ENCODE measurements at regions not wholly inside any gene's neighbourhood (a gene's known extent, or its start where the extent isn't known, plus 50 kb on each side); places are given as distances from the start of the nearest gene placed in this dataset.

GRCh38 chr12:87807086-87807485, 222.1 kb downstream of the C12orf50 start:
- POLR2A ChIA-PET: no interaction called here
- intact Hi-C loops (cut with micrococcal nuclease): no loop called here
- TF ChIP-seq, protein P1, sequence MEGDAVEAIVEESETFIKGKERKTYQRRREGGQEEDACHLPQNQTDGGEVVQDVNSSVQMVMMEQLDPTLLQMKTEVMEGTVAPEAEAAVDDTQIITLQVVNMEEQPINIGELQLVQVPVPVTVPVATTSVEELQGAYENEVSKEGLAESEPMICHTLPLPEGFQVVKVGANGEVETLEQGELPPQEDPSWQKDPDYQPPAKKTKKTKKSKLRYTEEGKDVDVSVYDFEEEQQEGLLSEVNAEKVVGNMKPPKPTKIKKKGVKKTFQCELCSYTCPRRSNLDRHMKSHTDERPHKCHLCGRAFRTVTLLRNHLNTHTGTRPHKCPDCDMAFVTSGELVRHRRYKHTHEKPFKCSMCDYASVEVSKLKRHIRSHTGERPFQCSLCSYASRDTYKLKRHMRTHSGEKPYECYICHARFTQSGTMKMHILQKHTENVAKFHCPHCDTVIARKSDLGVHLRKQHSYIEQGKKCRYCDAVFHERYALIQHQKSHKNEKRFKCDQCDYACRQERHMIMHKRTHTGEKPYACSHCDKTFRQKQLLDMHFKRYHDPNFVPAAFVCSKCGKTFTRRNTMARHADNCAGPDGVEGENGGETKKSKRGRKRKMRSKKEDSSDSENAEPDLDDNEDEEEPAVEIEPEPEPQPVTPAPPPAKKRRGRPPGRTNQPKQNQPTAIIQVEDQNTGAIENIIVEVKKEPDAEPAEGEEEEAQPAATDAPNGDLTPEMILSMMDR (IDR thresholded peaks at IDR 0.05): no peak

GRCh38 chr12:87806310-87806709, 222.9 kb downstream of the C12orf50 start:
- CTCF ChIA-PET: interaction anchor here (1.5 kb wide), 1 partner anchor 42 kb away, joined by 3 read pairs; no protein-coding TSS in a partner anchor
- Mint-ChIP-seq H3K4me1 (ENCODE audit: low read depth) (no peaks in the 10 kb centered on the region), H3K27ac (no peak overlapping the region), H3K36me3 (ENCODE audit: low read depth) (no peaks in the 10 kb centered on the region), H3K9me3 (no peaks in the 10 kb centered on the region), H3K4me3 (no peak overlapping the region), H3K27me3 (no peaks in the 10 kb centered on the region)
- DNase-seq (no peak), ATAC-seq (no peak)
- intact Hi-C loops (cut with micrococcal nuclease): no loop called here
- TF ChIP-seq, protein P1 (IDR thresholded peaks at IDR 0.05): no peak
- POLR2A ChIA-PET: no interaction called here

More at GRCh38 chr12:87807086-87807485, 222.1 kb downstream of the C12orf50 start:
- no peak overlapping the region for H3K4me3 Mint-ChIP-seq
- no peaks in the 10 kb centered on the region for H3K9me3 Mint-ChIP-seq
- H3K27ac Mint-ChIP-seq: no peak overlapping the region
- DNase-seq (no peak), ATAC-seq (no peak)
- CTCF ChIA-PET: interaction anchor here (1.5 kb wide), 1 partner anchor 41 kb away, joined by 3 read pairs; no protein-coding TSS in a partner anchor
- no peaks in the 10 kb centered on the region for H3K4me1 Mint-ChIP-seq (ENCODE audit: low read depth)
- no peaks in the 10 kb centered on the region for H3K27me3 Mint-ChIP-seq
- H3K36me3 Mint-ChIP-seq (ENCODE audit: low read depth): no peaks in the 10 kb centered on the region

DNA sequence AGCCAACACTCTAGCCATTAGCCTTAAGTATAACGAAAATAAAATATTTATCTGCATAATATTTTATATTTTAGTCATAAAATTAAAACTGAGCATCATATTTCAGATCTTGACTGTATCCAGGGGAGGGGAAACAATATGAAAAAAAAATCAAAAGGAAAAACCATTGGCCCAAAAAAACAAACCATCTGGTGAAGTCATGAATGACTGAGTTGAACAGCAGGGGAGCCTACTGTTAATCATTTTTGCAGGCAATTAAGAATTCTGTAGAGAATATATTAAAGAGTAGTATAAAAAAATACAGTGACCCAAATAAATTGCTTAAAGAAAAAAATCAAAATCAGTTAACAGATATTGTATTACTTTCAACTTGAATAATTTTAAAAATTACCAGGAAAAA, 224.8 kb downstream of the C12orf50 start:
- Mint-ChIP-seq H3K27me3 (no peaks in the 10 kb centered on the region), H3K27ac (no peak overlapping the region), H3K36me3 (ENCODE audit: low read depth) (no peaks in the 10 kb centered on the region), H3K4me3 (no peak overlapping the region), H3K4me1 (ENCODE audit: low read depth) (no peaks in the 10 kb centered on the region), H3K9me3 (no peaks in the 10 kb centered on the region)
- ChIA-PET POLR2A (no interaction called here), CTCF (no interaction called here)
- intact Hi-C loops (cut with micrococcal nuclease): no loop called here
- ATAC-seq (no peak), DNase-seq (no peak)
- TF ChIP-seq, protein P1 (IDR thresholded peaks at IDR 0.05): no peak

DNA sequence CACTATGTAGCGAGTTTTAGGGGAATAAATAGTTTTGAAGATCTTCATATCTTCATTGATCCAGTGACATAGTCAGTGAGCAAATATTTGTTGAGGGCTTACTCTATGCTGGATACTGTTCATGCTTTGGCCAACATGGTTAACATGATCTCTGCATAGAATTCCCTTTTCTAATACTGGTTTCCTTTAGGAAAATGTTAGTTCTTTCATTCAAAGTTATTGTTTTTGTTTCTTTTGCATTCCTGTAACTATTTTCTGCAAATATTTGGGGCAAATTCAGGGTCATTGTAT, 226.5 kb downstream of the C12orf50 start:
- H3K36me3 Mint-ChIP-seq (ENCODE audit: low read depth): no peaks in the 10 kb centered on the region
- no peak overlapping the region for H3K4me3 Mint-ChIP-seq
- H3K27me3 Mint-ChIP-seq: no peaks in the 10 kb centered on the region
- H3K27ac Mint-ChIP-seq: no peak overlapping the region
- intact Hi-C loops (cut with micrococcal nuclease): no loop called here
- DNase-seq (no peak), ATAC-seq (no peak)
- H3K9me3 Mint-ChIP-seq: no peaks in the 10 kb centered on the region
- TF ChIP-seq, protein P1 (IDR thresholded peaks at IDR 0.05): no peak
- POLR2A ChIA-PET: no interaction called here
- H3K4me1 Mint-ChIP-seq (ENCODE audit: low read depth): no peaks in the 10 kb centered on the region
- CTCF ChIA-PET: interaction anchor here (1.0 kb wide), 1 partner anchor 45 kb away, joined by 3 read pairs; no protein-coding TSS in a partner anchor

GRCh38 chr12:87801860-87802720, 227.1 kb downstream of the C12orf50 start:
- no peaks in the 10 kb centered on the region for H3K9me3 Mint-ChIP-seq
- intact Hi-C loops (cut with micrococcal nuclease): no loop called here
- H3K27ac Mint-ChIP-seq: no peak overlapping the region
- DNase-seq: no peak
- TF ChIP-seq, protein P1 (IDR thresholded peaks at IDR 0.05): no peak
- H3K27me3 Mint-ChIP-seq: no peaks in the 10 kb centered on the region
- POLR2A ChIA-PET: no interaction called here
- CTCF ChIA-PET: no interaction called here
- H3K4me1 Mint-ChIP-seq (ENCODE audit: low read depth): no peaks in the 10 kb centered on the region
- H3K36me3 Mint-ChIP-seq (ENCODE audit: low read depth): no peaks in the 10 kb centered on the region
- H3K4me3 Mint-ChIP-seq: no peak overlapping the region
- no peak for ATAC-seq
